ENCODE measurements at regions not wholly inside any gene's neighbourhood (a gene's known extent, or its start where the extent isn't known, plus 50 kb on each side); places are given as distances from the start of the nearest gene placed in this dataset.

- no peak for DNase-seq (ENCODE audit: low spot score)
- Mint-ChIP-seq H3K4me3 (no peak overlapping the region), H3K27me3 (ENCODE audit: low read depth) (no peaks in the 10 kb centered on the region), H3K36me3 (no peaks in the 10 kb centered on the region), H3K27ac (no peak overlapping the region), H3K9me3 (no peaks in the 10 kb centered on the region), H3K4me1 (no peaks in the 10 kb centered on the region)
- ChIA-PET CTCF (no interaction called here), POLR2A (no interaction called here)
- TF ChIP-seq NR2C2 (CRISPR knock-in tag; IDR thresholded peaks at IDR 0.05) (no peak), ZBTB21 (CRISPR knock-in tag; IDR thresholded peaks at IDR 0.05; ENCODE audit: borderline replicate concordance) (no peak), ZNF121 (CRISPR knock-in tag; IDR thresholded peaks at IDR 0.05) (no peak), GTF2I (CRISPR knock-in tag; conservative IDR thresholded peaks at IDR 0.05) (no peak), E2F5 (CRISPR knock-in tag; IDR thresholded peaks at IDR 0.05) (no peak), ZNF138 (CRISPR knock-in tag; conservative IDR thresholded peaks at IDR 0.05) (no peak), ELF4 (CRISPR knock-in tag; IDR thresholded peaks at IDR 0.05; ENCODE audit: low read depth) (no peak), ZNF671 (CRISPR knock-in tag; IDR thresholded peaks at IDR 0.05) (no peak)
- TF ChIP-seq, protein P1, sequence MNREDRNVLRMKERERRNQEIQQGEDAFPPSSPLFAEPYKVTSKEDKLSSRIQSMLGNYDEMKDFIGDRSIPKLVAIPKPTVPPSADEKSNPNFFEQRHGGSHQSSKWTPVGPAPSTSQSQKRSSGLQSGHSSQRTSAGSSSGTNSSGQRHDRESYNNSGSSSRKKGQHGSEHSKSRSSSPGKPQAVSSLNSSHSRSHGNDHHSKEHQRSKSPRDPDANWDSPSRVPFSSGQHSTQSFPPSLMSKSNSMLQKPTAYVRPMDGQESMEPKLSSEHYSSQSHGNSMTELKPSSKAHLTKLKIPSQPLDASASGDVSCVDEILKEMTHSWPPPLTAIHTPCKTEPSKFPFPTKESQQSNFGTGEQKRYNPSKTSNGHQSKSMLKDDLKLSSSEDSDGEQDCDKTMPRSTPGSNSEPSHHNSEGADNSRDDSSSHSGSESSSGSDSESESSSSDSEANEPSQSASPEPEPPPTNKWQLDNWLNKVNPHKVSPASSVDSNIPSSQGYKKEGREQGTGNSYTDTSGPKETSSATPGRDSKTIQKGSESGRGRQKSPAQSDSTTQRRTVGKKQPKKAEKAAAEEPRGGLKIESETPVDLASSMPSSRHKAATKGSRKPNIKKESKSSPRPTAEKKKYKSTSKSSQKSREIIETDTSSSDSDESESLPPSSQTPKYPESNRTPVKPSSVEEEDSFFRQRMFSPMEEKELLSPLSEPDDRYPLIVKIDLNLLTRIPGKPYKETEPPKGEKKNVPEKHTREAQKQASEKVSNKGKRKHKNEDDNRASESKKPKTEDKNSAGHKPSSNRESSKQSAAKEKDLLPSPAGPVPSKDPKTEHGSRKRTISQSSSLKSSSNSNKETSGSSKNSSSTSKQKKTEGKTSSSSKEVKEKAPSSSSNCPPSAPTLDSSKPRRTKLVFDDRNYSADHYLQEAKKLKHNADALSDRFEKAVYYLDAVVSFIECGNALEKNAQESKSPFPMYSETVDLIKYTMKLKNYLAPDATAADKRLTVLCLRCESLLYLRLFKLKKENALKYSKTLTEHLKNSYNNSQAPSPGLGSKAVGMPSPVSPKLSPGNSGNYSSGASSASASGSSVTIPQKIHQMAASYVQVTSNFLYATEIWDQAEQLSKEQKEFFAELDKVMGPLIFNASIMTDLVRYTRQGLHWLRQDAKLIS (CRISPR knock-in tag; IDR thresholded peaks at IDR 0.05; ENCODE audit: borderline replicate concordance), result no peak
- no peak for ATAC-seq
Measured at GRCh38 chr2:65856423-65856822, 424.0 kb upstream of the SPRED2 start.

DNA sequence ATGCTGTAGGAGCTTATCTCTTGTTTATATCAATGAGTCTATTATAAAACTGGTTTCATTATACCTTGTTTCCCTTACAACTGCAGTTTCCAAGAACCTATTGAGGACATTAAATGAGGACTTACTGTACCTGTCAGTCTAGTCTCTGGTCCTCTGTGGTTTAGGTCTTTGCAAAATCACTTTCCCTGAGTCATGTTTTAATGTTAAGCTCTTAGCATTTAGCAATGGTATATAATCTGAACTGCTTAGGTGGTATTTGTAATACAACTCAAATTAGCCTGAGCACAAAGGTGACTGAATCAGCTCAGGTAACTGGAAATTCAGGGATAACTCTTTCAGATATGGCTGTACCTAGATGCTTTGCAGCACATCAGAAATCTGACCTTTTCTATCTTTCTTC, 418.3 kb upstream of the SPRED2 start:
- ChIA-PET POLR2A (no interaction called here), CTCF (no interaction called here)
- Mint-ChIP-seq H3K9me3 (no peaks in the 10 kb centered on the region), H3K36me3 (no peaks in the 10 kb centered on the region), H3K4me3 (no peak overlapping the region), H3K4me1 (no peaks in the 10 kb centered on the region), H3K27ac (no peak overlapping the region), H3K27me3 (ENCODE audit: low read depth) (no peaks in the 10 kb centered on the region; the same call in 1 of the 2 replicates)
- no peak for ATAC-seq
- TF ChIP-seq, protein P2, sequence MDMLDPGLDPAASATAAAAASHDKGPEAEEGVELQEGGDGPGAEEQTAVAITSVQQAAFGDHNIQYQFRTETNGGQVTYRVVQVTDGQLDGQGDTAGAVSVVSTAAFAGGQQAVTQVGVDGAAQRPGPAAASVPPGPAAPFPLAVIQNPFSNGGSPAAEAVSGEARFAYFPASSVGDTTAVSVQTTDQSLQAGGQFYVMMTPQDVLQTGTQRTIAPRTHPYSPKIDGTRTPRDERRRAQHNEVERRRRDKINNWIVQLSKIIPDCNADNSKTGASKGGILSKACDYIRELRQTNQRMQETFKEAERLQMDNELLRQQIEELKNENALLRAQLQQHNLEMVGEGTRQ (CRISPR knock-in tag; IDR thresholded peaks at IDR 0.05), result no peak
- TF ChIP-seq, protein P3, sequence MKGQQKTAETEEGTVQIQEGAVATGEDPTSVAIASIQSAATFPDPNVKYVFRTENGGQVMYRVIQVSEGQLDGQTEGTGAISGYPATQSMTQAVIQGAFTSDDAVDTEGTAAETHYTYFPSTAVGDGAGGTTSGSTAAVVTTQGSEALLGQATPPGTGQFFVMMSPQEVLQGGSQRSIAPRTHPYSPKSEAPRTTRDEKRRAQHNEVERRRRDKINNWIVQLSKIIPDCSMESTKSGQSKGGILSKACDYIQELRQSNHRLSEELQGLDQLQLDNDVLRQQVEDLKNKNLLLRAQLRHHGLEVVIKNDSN (CRISPR knock-in tag; IDR thresholded peaks at IDR 0.05), result no peak
- TF ChIP-seq CREB1 (CRISPR knock-in tag; IDR thresholded peaks at IDR 0.05), result no peak
- TF ChIP-seq ARID4B (CRISPR knock-in tag; IDR thresholded peaks at IDR 0.05; ENCODE audit: borderline replicate concordance), result no peak
- no peak for TF ChIP-seq NFYB (CRISPR knock-in tag; conservative IDR thresholded peaks at IDR 0.05; ENCODE audit: low read depth)
- no peak for TF ChIP-seq FOXK1 (CRISPR knock-in tag; IDR thresholded peaks at IDR 0.05)
- no peak for TF ChIP-seq KAT7 (CRISPR knock-in tag; IDR thresholded peaks at IDR 0.05; ENCODE audit: borderline replicate concordance)
- TF ChIP-seq HMGA2 (CRISPR knock-in tag; IDR thresholded peaks at IDR 0.05), result no peak
- no peak for TF ChIP-seq ZNF281 (CRISPR knock-in tag; IDR thresholded peaks at IDR 0.05)
- no peak for DNase-seq (ENCODE audit: low spot score)

All from WTC11 (cell line).